Keratinocyte (primary cell): ENCODE measurements at regions not wholly inside any gene's neighbourhood (a gene's known extent, or its start where the extent isn't known, plus 50 kb on each side); places are given as distances from the start of the nearest gene placed in this dataset.

Source experiments
- DNase-seq: peaks from one replicate; pipeline ENCODE4 v3.0.0-alpha.2; 2011; ENCODE audit warnings: low read depth, missing footprints, low spot score
- FAIRE-seq: peaks from 2 replicates; lab custom pipeline; 2011; peaks lifted over from hg19 to GRCh38; lab: Jason Lieb, UNC
- H2AFZ ChIP-seq: 2 replicates; pipeline ENCODE4 v1.6.0; 2012; ENCODE audit warnings: low read length, control low read depth, inconsistent platforms; ENCODE audit not compliant: control insufficient read depth
- H3K27ac ChIP-seq: 2 replicates; pipeline ENCODE4 v1.5.1; 2011; ENCODE audit warnings: low read length; ENCODE audit not compliant: control insufficient read depth, insufficient read depth
- H3K27me3 ChIP-seq: 3 replicates; pipeline ENCODE4 v1.6.0; 2011; ENCODE audit warnings: low read length; ENCODE audit not compliant: control insufficient read depth, insufficient read depth; ENCODE audit errors: extremely low read depth
- H3K36me3 ChIP-seq, 2 experiments: 2 replicates in 1 of 2; 3 replicates in 1 of 2; pipeline ENCODE4 v1.5.1; 2011; ENCODE audit warnings: low read length in 2 of 2, mild to moderate bottlenecking in 1 of 2; ENCODE audit not compliant: control insufficient read depth in 2 of 2, insufficient read depth in 2 of 2; ENCODE audit errors: extremely low read depth in 1 of 2
- H3K4me1 ChIP-seq: 3 replicates; pipeline ENCODE4 v1.5.1; 2011; ENCODE audit warnings: low read length; ENCODE audit not compliant: control insufficient read depth, insufficient read depth; ENCODE audit errors: extremely low read depth
- H3K4me2 ChIP-seq: 3 replicates; pipeline ENCODE4 v1.6.0; 2011; ENCODE audit warnings: low read depth, low read length; ENCODE audit not compliant: control insufficient read depth, insufficient read depth; ENCODE audit errors: extremely low read depth
- H3K4me3 ChIP-seq, 3 experiments: fragments of 200-600 bp in 1 of 3; sonication (generic) in 1 of 3; 2 replicates in 2 of 3; 3 replicates in 1 of 3; pipeline ENCODE4 v1.5.1; 2011 to 2016; ENCODE audit warnings: low read length in 3 of 3, mild to moderate bottlenecking in 3 of 3, control low read depth in 2 of 3, inconsistent platforms in 1 of 3, low read depth in 1 of 3, mixed read lengths in 1 of 3, mixed run types in 1 of 3, moderate library complexity in 1 of 3; ENCODE audit not compliant: control insufficient read depth in 2 of 3, insufficient read depth in 2 of 3; ENCODE audit errors: extremely low read depth in 1 of 3
- H3K79me2 ChIP-seq: 2 replicates; pipeline ENCODE4 v1.6.0; 2012; ENCODE audit warnings: low read length; ENCODE audit not compliant: control insufficient read depth, insufficient read depth
- H3K9ac ChIP-seq: 3 replicates; pipeline ENCODE4 v1.6.0; 2011; ENCODE audit warnings: low read length; ENCODE audit not compliant: control insufficient read depth, insufficient read depth; ENCODE audit errors: extremely low read depth
- H3K9me1 ChIP-seq: 3 replicates; pipeline ENCODE4 v1.6.0; 2011; ENCODE audit warnings: low read length; ENCODE audit not compliant: control insufficient read depth, insufficient read depth; ENCODE audit errors: extremely low read depth
- H3K9me3 ChIP-seq: 2 replicates; pipeline ENCODE4 v1.5.1; 2012; ENCODE audit warnings: low read depth, low read length; ENCODE audit not compliant: control insufficient read depth
- H4K20me1 ChIP-seq: 3 replicates; pipeline ENCODE4 v1.6.0; 2011; ENCODE audit warnings: low read length; ENCODE audit not compliant: control insufficient read depth, insufficient read depth; ENCODE audit errors: extremely low read depth
- EZH2 ChIP-seq: IDR thresholded peaks from one replicate; pipeline ENCODE4 v1.6.1; 2012; ENCODE audit warnings: inconsistent platforms, mild to moderate bottlenecking, low read length, moderate library complexity
- dilution Hi-C: fragments of 300-500 bp; cut with MboI; formaldehyde crosslinking; loops from one replicate; pipeline ENCODE4 v1.7.0; 2020; ENCODE audit warnings: low sequenced_read_pairs; ENCODE audit not compliant: extremely low pct_ligation_motif_present
- TF ChIP-seq, protein P1 (sequence below), 3 experiments: IDR thresholded peaks in 1 of 3; conservative IDR thresholded peaks in 1 of 3; optimal IDR thresholded peaks in 1 of 3; 2 replicates in 2 of 3; 3 replicates in 1 of 3; pipeline versions ENCODE3 to v1.5.1; 2011; ENCODE audit warnings: low read length in 3 of 3, mild to moderate bottlenecking in 3 of 3, moderate library complexity in 2 of 3, control low read depth in 1 of 3, inconsistent platforms in 1 of 3; ENCODE audit not compliant: insufficient read depth in 2 of 3; ENCODE audit errors: extremely low read depth in 1 of 3

DNA sequence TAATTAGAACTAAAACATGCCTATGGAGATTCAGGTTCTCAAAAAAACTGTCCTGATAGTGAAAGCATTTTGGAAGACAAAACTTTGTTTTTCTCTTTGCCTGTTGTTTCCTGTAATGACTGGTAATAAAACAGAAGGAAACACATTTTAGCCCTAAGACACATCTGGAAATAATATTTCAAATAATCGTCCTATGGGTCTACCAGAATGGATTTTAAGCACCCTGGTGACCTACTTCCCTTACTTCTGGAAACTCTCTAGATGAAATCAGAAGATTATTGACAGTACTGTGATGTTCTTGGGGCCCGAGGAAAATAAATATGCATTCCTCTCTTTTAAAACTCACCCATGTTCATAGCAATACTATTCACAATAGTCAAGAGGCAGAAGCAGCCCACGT lies 110.1 kb upstream of the TLE4 start:
- H3K9ac ChIP-seq, result no peak overlapping the region
- no peak overlapping the region for H3K27ac ChIP-seq
- no peaks in the 10 kb centered on the region for H3K79me2 ChIP-seq
- H3K4me2 ChIP-seq, result no peak overlapping the region
- TF ChIP-seq, protein P1, sequence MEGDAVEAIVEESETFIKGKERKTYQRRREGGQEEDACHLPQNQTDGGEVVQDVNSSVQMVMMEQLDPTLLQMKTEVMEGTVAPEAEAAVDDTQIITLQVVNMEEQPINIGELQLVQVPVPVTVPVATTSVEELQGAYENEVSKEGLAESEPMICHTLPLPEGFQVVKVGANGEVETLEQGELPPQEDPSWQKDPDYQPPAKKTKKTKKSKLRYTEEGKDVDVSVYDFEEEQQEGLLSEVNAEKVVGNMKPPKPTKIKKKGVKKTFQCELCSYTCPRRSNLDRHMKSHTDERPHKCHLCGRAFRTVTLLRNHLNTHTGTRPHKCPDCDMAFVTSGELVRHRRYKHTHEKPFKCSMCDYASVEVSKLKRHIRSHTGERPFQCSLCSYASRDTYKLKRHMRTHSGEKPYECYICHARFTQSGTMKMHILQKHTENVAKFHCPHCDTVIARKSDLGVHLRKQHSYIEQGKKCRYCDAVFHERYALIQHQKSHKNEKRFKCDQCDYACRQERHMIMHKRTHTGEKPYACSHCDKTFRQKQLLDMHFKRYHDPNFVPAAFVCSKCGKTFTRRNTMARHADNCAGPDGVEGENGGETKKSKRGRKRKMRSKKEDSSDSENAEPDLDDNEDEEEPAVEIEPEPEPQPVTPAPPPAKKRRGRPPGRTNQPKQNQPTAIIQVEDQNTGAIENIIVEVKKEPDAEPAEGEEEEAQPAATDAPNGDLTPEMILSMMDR (optimal IDR thresholded peaks at IDR 0.05 in 1 of 3, IDR thresholded peaks at IDR 0.05 in 1 of 3, conservative IDR thresholded peaks at IDR 0.05 in 1 of 3; ENCODE audit: extremely low read depth in 1 of 3, insufficient read depth in 2 of 3, low read length in 3 of 3), result no peak
- TF ChIP-seq EZH2, result no peak
- dilution Hi-C loops, result no loop called here
- no peaks in the 10 kb centered on the region for H3K9me3 ChIP-seq
- no peak overlapping the region for H2AFZ ChIP-seq
- DNase-seq (no peak), FAIRE-seq (no peak)
- no peaks in the 10 kb centered on the region for H3K9me1 ChIP-seq
- H3K36me3 ChIP-seq, result no peaks in the 10 kb centered on the region
- no peaks in the 10 kb centered on the region for H4K20me1 ChIP-seq
- H3K4me3 ChIP-seq, result no peak overlapping the region
- no peaks in the 10 kb centered on the region for H3K27me3 ChIP-seq
- H3K4me1 ChIP-seq, result no peaks in the 10 kb centered on the region

DNA sequence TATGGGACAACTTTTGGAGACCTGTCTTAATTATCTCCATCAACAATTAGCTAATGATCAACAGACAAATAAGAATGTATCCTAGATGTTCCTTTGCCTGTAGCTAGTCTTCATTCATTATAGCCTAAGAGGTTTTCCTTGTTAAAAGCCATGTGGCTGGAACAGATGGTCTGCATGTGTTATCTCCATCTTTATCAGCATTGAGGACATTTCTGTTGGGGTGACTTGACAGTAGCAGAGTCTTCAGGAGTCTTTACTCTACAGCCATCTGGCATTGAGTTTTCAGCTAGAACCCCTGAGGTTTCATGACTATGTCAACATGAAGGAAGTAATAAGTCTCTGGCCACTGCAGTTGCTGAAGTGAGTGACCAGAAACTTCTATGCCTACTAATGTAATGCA lies 106.6 kb upstream of the TLE4 start:
- TF ChIP-seq, protein P1 (optimal IDR thresholded peaks at IDR 0.05 in 1 of 3, IDR thresholded peaks at IDR 0.05 in 1 of 3, conservative IDR thresholded peaks at IDR 0.05 in 1 of 3; ENCODE audit: extremely low read depth in 1 of 3, insufficient read depth in 2 of 3, low read length in 3 of 3), result no peak
- TF ChIP-seq EZH2, result no peak
- dilution Hi-C loops, result no loop called here
- DNase-seq (no peak), FAIRE-seq (no peak)
- Histone ChIP-seq H3K36me3 (no peaks in the 10 kb centered on the region), H3K4me3 (no peak overlapping the region), H4K20me1 (no peaks in the 10 kb centered on the region), H3K27me3 (no peaks in the 10 kb centered on the region), H3K4me2 (no peak overlapping the region), H3K9me3 (no peaks in the 10 kb centered on the region), H3K9ac (no peak overlapping the region), H3K4me1 (no peaks in the 10 kb centered on the region), H2AFZ (no peak overlapping the region), H3K9me1 (no peaks in the 10 kb centered on the region), H3K79me2 (no peaks in the 10 kb centered on the region), H3K27ac (no peak overlapping the region)
